ENCODE measurements at regions not wholly inside any gene's neighbourhood (a gene's known extent, or its start where the extent isn't known, plus 50 kb on each side); places are given as distances from the start of the nearest gene placed in this dataset.

DNA sequence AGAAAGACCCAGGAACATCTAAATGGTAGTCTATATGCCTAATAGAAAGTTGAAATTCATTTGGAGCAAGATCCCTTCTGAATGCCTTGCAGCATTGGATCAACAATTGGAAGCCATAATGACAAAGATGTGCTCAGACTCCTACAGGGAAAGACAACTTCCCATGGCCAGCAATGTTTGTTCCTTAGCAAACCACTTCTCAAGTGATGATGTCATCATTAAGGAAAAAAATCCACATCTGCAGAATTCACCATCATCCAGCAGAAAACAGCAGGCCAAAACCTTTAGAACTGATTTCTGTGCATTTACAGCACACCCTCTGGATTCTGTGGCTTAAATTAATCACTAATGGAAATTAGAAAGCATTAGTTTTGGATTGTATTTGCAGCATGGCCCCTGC, 82.4 kb upstream of the ZIC3 start:
- no peaks in the 10 kb centered on the region for H3K27me3 Mint-ChIP-seq

DNA sequence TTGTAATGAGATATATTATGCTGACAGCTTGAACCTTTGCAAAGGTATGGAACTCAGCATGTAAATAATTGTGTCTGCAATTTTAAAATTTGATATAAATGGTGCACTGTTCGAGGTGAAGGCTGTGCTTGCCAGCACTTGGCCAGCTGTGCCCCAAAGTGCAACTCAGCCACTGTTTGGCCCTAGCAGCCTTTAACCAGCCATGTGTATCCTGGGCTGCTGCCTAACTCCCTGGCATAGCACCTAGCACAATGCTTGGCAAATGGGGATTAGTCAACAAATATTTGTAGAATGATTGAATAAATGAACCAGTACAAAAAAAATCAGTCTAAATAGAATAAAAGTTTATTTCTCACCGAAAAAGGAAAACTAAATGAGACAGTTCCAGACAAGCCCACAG, 83.8 kb upstream of the ZIC3 start:
- DNase-seq = no peak
- Mint-ChIP-seq H3K36me3 (no peaks in the 10 kb centered on the region), H3K27ac (no peak overlapping the region), H3K4me1 (no peaks in the 10 kb centered on the region), H3K9me3 (no peaks in the 10 kb centered on the region), H3K4me3 (no peak overlapping the region), H3K27me3 (no peaks in the 10 kb centered on the region)
- CTCF ChIA-PET = no interaction called here

More for the DNA sequence above, 82.4 kb upstream of the ZIC3 start:
- no peak for DNase-seq
- no peaks in the 10 kb centered on the region for H3K9me3 Mint-ChIP-seq
- H3K36me3 Mint-ChIP-seq = no peaks in the 10 kb centered on the region
- no peak overlapping the region for H3K27ac Mint-ChIP-seq
- H3K4me1 Mint-ChIP-seq = no peaks in the 10 kb centered on the region
- CTCF ChIA-PET = no interaction called here
- no peak overlapping the region for H3K4me3 Mint-ChIP-seq

DNA sequence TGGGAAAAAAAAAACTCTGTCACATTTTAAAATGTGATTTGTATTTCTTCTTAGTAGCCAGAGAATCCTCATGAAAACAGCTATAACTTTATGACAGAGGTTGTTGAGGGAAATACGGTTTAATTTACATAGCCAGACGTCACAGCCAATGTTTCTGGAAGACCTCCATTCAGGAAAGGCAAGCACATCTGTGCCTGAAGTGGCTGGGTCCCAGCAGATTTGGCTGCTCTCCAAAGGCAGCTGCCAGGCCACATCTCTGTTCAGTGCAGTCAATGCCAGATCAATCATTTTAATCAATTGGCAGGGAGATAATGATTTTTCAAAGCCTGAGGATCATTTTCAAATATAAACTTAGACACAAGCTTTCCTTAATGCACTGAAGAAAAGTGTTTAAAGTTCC, 86.5 kb upstream of the ZIC3 start:
- Mint-ChIP-seq H3K27me3 (peaks cover 4% of the 10 kb centered on the region), H3K27ac (no peak overlapping the region), H3K9me3 (no peaks in the 10 kb centered on the region), H3K36me3 (no peaks in the 10 kb centered on the region), H3K4me3 (no peak overlapping the region), H3K4me1 (no peaks in the 10 kb centered on the region)
- DNase-seq = no peak
- CTCF ChIA-PET = no interaction called here

DNA sequence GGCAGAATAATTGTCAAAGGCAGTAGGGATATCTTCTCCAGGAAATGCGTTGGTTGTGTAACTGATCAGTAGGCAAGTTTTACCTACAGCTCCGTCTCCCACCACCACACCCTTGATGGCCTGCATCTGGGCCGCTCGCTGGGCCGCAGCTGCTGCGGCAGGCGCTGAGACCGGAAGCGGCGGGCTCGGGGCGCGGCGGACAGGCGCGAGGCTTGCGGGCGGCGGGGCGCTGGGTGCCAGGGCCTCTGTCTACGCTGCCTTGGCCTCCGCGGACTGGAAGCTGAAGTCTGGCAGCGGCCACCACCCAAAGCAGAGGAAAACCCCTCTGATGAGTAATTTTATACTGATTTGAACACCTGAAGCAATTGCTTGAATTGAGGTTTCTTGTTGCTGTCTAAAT, 124.2 kb upstream of the ZIC3 start:
- Mint-ChIP-seq H3K27me3 (no peaks in the 10 kb centered on the region), H3K4me1 (no peaks in the 10 kb centered on the region)

DNA sequence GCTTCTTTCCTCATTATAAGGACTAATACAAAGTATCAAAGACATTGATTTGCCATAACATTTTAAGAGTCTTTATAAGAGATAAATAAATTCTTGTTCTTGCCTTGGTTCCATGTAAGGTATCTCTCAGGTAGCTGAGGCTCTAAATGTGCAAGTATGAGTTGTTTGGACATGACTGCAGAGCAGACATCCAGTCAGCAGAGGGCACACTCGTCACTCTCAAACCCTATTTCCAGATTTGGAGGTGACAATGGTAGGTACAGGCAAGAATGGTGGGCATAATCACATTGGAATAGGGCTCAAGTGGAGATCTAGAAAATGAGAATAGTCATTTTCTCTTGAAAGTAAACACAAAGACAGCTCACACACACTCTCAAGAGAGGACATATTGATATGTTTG, 133.3 kb upstream of the ZIC3 start:
- Mint-ChIP-seq H3K27me3 (peaks cover 52% of the 10 kb centered on the region), H3K36me3 (no peaks in the 10 kb centered on the region), H3K27ac (no peak overlapping the region), H3K9me3 (no peaks in the 10 kb centered on the region), H3K4me3 (no peak overlapping the region), H3K4me1 (peaks cover 4% of the 10 kb centered on the region)
- peak; percentile 21 for DNase-seq
- CTCF ChIA-PET = no interaction called here

More for the DNA sequence above, 124.2 kb upstream of the ZIC3 start:
- CTCF ChIA-PET = no interaction called here
- H3K27ac Mint-ChIP-seq = no peak overlapping the region
- H3K36me3 Mint-ChIP-seq = no peaks in the 10 kb centered on the region
- DNase-seq = no peak
- no peak overlapping the region for H3K4me3 Mint-ChIP-seq
- no peaks in the 10 kb centered on the region for H3K9me3 Mint-ChIP-seq

DNA sequence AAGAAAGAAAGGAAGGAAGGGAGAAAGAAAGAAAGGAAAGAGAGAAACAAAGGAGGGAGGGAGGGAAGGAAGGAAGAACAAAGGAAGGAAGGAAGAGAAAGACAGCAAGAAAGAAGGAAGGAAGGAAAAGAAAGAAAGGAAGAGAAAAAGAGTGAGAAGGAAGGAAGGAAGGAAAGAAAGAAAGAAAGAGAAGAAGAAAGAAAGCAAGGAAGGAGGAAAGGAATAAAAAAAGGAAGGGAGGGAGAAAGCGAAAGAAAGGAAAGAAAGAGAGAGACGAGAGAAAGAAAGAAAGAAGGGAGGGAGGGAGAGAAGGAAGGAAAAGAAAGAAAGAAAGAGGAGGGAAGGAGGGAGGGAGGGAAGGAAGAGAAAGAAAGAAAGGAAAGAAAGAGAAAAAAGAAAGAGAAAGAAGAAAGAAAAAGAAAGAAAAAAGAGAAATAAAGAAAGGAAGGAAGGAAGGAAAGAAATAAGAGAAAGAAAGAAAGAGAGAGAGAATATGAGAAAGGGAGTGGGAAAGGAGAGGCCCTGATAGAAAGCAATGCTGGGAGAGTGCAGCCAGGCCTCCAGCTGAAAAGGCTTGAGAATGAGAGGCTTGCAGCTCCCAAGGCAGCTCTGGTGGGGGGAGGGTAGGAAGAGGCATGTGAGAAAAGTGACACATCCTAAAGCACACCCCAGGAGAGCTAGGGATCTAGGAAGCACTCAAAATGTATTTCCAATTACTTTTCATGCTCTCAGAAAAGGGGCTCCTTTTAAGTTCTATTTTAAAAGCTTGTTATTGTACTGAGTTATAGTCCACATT, 134.0 kb upstream of the ZIC3 start:
- Mint-ChIP-seq H3K4me1 (peaks cover 6% of the 10 kb centered on the region), H3K9me3 (no peaks in the 10 kb centered on the region), H3K27me3 (peaks cover 60% of the 10 kb centered on the region), H3K27ac (no peak overlapping the region), H3K4me3 (no peak overlapping the region), H3K36me3 (no peaks in the 10 kb centered on the region)
- no peak for DNase-seq
- CTCF ChIA-PET = no interaction called here

DNA sequence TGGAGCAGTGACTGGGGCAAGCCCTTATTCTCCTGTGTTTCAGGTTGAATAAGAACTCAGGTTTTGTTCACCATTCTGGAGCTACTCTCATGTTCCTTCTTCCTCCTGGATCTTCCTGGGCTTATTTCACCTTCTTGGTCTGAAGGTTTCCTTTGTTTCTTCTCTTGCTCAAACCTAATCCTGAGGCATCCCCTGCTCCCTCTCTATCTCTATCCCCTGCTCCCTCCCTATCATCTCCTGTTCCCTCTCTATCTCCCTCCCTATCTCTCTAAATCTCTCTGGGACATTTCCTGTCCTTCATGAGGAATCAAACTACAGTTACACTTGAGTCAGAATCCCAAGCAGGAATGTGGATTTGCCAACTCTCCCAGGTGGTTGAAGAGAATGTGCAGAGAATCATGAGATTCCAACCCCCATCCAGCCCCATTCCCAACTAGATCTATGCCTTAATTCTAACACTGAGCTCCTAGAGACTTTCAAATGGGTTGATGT, 134.9 kb upstream of the ZIC3 start:
- H3K4me1 Mint-ChIP-seq = peaks cover 8% of the 10 kb centered on the region
- H3K27ac Mint-ChIP-seq = peak overlapping the region; percentile 35
- H3K9me3 Mint-ChIP-seq = no peaks in the 10 kb centered on the region
- no peaks in the 10 kb centered on the region for H3K36me3 Mint-ChIP-seq
- DNase-seq = no peak
- CTCF ChIA-PET = no interaction called here
- H3K27me3 Mint-ChIP-seq = peaks cover 67% of the 10 kb centered on the region
- H3K4me3 Mint-ChIP-seq = no peak overlapping the region

DNA sequence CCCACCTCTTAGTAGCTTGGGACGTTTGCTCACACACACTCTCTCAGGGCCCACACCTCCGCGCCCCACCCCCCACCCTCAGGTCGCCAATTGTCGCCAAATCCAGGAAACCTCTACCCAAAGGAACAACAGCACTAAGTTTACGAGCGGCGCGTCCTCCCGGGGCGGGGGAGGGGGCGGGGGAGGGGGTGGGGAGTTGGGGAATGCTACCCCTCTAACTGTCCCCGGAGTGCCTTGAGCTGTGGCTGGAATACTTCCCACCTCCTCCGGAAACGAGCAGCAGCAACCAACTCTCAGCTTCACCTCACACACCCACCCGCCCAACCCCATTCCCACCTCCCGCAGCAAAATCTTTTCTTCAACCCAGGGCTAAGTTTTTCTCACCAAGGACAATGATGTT, 135.6 kb upstream of the ZIC3 start:
- no peak overlapping the region for H3K27ac Mint-ChIP-seq
- no peak for DNase-seq
- no peak overlapping the region for H3K4me3 Mint-ChIP-seq
- peaks cover 74% of the 10 kb centered on the region for H3K27me3 Mint-ChIP-seq
- no peaks in the 10 kb centered on the region for H3K36me3 Mint-ChIP-seq
- H3K4me1 Mint-ChIP-seq = peaks cover 8% of the 10 kb centered on the region
- CTCF ChIA-PET = no interaction called here
- no peaks in the 10 kb centered on the region for H3K9me3 Mint-ChIP-seq

DNA sequence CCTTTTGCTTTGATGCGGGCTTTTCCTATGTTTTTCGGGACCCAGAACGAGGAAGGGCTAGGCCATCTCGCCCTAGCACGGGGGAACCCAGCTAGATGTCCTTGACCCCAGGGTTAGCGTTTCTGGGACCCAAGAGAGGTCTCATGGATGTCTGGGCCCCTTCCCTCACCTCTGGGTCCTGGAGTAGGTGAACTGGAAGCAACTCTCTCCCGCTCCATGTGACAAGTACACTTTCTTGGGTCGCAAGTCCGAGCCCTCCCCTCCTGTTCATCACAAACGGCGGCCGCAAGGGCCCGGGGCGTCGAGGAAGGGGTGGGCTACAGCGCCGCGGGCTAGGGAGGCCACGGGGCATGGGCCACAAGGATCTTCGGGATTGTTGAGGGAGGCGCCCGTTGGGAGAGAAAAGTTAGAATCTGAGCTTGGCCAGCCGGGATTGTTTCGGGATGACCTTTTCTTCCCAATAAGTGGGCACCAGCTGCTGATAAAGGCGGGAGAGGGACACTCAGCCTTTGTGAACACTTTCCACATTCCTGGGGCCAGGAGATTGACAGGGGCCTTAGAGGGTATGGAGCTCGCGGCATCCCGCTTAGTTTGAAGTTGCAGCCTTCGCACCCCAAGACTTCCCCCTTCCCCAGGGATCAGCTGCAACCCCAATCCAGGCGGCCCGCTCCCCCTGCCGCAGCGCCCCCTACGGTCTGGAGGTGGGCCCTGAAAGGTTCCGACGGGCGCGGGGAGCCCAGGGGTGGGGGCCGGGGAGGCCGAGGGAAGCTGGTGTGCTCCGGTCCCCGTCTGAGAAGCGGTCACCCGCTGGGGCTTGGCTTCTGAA, 136.9 kb upstream of the ZIC3 start:
- H3K27me3 Mint-ChIP-seq = peaks cover 87% of the 10 kb centered on the region
- no peaks in the 10 kb centered on the region for H3K9me3 Mint-ChIP-seq
- no peaks in the 10 kb centered on the region for H3K36me3 Mint-ChIP-seq
- peak overlapping the region; percentile 45 for H3K27ac Mint-ChIP-seq
- peaks cover 8% of the 10 kb centered on the region for H3K4me1 Mint-ChIP-seq
- CTCF ChIA-PET = no interaction called here
- DNase-seq = no peak
- H3K4me3 Mint-ChIP-seq = no peak overlapping the region

DNA sequence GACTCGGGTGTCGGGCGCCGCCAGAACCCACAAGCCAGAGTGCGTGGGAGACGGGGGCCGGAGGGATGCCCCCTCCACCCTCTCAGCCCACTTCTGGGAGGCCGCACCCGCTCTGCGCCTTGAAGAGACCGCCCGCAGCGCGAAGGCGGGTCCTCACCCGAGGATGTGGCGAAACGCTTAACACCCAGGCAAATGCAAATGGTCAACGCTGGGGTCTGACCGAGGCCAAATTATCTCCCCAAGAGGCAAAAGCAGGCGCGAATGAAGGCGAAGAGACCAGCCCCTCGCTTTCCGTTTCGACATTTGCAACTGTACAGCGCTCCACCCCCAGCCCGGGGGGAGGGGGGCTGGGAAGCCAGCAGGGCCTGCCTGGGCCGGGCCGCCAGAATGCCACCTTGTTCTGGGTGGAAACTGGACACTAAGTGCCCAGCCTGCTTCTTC, 137.7 kb upstream of the ZIC3 start:
- H3K9me3 Mint-ChIP-seq = no peaks in the 10 kb centered on the region
- peaks cover 8% of the 10 kb centered on the region for H3K4me1 Mint-ChIP-seq
- DNase-seq = no peak
- peak overlapping the region; percentile 61 for H3K4me3 Mint-ChIP-seq
- H3K27ac Mint-ChIP-seq = no peak overlapping the region
- CTCF ChIA-PET = no interaction called here
- H3K27me3 Mint-ChIP-seq = peaks cover 87% of the 10 kb centered on the region
- no peaks in the 10 kb centered on the region for H3K36me3 Mint-ChIP-seq

DNA sequence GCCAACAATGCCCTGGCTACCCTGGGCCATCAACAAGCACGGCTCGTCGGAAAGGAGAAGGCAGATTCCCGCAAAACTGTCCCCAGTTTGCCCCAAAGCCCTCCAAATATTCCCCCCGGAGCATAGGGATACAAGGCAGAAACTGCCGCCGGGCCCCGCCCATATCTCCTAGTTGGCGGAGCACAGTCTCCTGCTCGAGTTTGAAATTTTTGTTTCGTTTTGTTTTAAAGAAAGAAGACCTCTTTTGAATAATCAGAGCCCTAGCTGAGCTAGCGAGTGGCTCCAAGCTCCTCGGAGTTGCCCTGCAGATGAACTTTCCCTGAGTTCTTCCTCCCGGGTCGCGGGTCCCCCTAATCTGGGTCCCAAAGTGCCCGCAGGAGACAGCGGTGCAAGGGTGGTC, 138.1 kb upstream of the ZIC3 start:
- Mint-ChIP-seq H3K27ac (no peak overlapping the region), H3K27me3 (peaks cover 87% of the 10 kb centered on the region), H3K4me1 (peaks cover 8% of the 10 kb centered on the region), H3K4me3 (peak overlapping the region; percentile 61), H3K9me3 (no peaks in the 10 kb centered on the region), H3K36me3 (no peaks in the 10 kb centered on the region)
- peak; percentile 25 for DNase-seq
- CTCF ChIA-PET = no interaction called here

DNA sequence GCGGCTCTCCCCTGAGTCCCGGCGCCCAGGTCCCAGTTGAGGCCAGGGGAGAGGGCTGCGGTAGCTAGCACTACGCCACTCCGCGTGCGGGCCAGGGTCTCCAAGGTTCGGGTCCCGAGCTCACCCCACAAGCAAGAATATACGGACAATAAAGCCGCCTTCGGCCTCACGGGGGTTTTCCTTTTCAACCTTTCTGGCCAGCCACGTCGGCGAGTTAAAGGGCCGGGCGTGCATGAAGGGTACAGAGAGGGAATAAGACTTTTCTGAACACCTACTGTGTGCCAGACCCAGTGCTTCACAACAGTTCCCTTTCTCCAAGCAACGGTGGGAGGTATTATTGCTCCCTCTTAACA, 138.5 kb upstream of the ZIC3 start:
- Mint-ChIP-seq H3K9me3 (no peaks in the 10 kb centered on the region), H3K36me3 (no peaks in the 10 kb centered on the region), H3K27me3 (peaks cover 90% of the 10 kb centered on the region), H3K4me1 (peaks cover 8% of the 10 kb centered on the region), H3K27ac (no peak overlapping the region), H3K4me3 (peak overlapping the region; percentile 61)
- no peak for DNase-seq
- CTCF ChIA-PET = no interaction called here

DNA sequence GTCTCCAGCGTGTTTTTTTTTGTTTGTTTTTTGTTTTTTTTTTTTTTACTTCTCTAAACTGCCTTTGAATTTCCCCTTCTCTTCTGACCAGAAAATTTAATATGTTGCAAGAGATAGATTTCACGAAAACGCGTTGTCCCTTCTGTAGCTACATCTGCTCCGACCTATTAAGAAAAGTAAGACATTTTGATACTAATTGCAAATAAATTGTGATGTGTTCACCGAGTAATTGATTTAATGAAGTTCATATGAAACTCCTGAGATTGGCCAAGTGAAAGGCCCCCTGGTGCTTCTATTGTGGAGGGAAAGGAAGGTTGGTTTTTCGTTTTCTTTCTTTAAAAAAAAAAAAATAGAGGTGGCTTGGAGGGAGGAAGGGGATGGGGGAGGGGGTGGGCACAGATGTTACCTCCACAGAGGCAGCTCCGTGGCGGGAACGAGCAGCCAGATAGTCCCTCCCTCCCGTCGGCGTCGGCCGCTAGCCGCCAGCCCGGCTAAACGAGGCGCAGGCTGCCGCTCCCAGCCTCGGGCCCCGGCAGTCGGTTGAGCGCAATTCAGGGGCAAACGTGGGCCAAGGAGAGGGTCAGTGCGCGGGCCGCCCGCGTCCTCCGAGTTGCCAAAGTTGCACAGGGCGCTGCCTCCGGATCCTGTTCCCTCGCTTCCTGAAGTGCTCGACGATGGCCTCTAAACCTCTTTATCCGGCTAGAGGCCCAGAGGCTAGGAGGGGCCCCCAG, 139.1 kb upstream of the ZIC3 start:
- peaks cover 8% of the 10 kb centered on the region for H3K4me1 Mint-ChIP-seq
- H3K36me3 Mint-ChIP-seq = no peaks in the 10 kb centered on the region
- H3K27ac Mint-ChIP-seq = no peak overlapping the region
- peak overlapping the region; percentile 56 for H3K4me3 Mint-ChIP-seq
- CTCF ChIA-PET = no interaction called here
- H3K9me3 Mint-ChIP-seq = no peaks in the 10 kb centered on the region
- no peak for DNase-seq
- H3K27me3 Mint-ChIP-seq = peaks cover 87% of the 10 kb centered on the region

DNA sequence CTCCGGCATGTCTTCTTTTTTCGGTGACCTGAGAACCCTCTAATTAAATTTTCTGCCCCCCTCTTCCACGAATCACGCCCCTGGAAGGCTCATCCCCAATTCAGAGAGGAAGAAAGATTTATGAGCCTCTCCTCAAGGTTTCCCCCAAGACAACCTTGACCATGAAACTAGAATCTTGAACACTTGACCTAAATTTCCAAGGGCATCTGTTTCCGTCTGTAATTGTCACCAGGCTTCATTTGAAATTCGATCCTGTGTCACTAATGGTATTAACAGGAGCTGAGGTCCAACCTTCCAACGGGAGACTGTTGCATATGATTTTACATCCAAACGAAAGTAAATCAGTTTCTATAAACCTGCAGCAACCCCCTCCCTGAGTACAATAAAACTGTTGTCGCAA, 139.9 kb upstream of the ZIC3 start:
- CTCF ChIA-PET = no interaction called here
- DNase-seq = no peak
- no peaks in the 10 kb centered on the region for H3K9me3 Mint-ChIP-seq
- no peaks in the 10 kb centered on the region for H3K36me3 Mint-ChIP-seq
- H3K27ac Mint-ChIP-seq = no peak overlapping the region
- peaks cover 82% of the 10 kb centered on the region for H3K27me3 Mint-ChIP-seq
- no peak overlapping the region for H3K4me3 Mint-ChIP-seq
- peaks cover 8% of the 10 kb centered on the region for H3K4me1 Mint-ChIP-seq
